GM23338 (cell line): ENCODE measurements at regions not wholly inside any gene's neighbourhood (a gene's known extent, or its start where the extent isn't known, plus 50 kb on each side); places are given as distances from the start of the nearest gene placed in this dataset.

Experiments
- CREB1 ChIP-seq: fragments of 250-450 bp; sonication (Bioruptor Pico); IDR thresholded peaks from 2 replicates; pipeline ENCODE4 v1.5.0; 2020; ENCODE audit warnings: low read depth, mild to moderate bottlenecking, moderate library complexity
- CTCF ChIP-seq, 2 experiments: fragments of 200-600 bp in 1 of 2; sonication (generic) in 1 of 2; conservative IDR thresholded peaks; 2 replicates each; pipeline versions ENCODE4 v1.5.1 to v1.6.1; 2016 to 2017; ENCODE audit warnings: antibody characterized with exemption in 2 of 2, low read depth in 2 of 2, mild to moderate bottlenecking in 2 of 2, moderate library complexity in 1 of 2
- ETS1 ChIP-seq: IDR thresholded peaks from 2 replicates; pipeline ENCODE4 v1.6.1; 2016; ENCODE audit warnings: antibody characterized with exemption
- EZH2 ChIP-seq: fragments of 200-600 bp; sonication (generic); IDR thresholded peaks from one replicate; pipeline ENCODE4 v1.8.0; 2017; ENCODE audit warnings: antibody characterized with exemption, mild to moderate bottlenecking, low read depth; ENCODE audit not compliant: unreplicated experiment
- EZH2phosphoT487 ChIP-seq: fragments of 200-600 bp; sonication (generic); IDR thresholded peaks from one replicate; pipeline ENCODE4 v1.8.1; 2018; ENCODE audit warnings: antibody characterized with exemption; ENCODE audit not compliant: unreplicated experiment
- JUNB ChIP-seq: IDR thresholded peaks from one replicate; pipeline ENCODE4 v1.6.1; 2016; ENCODE audit warnings: antibody characterized with exemption; ENCODE audit not compliant: unreplicated experiment
- NANOG ChIP-seq: IDR thresholded peaks from 2 replicates; pipeline ENCODE4 v1.6.1; 2016; ENCODE audit warnings: antibody characterized with exemption, borderline replicate concordance
- POLR2AphosphoS5 ChIP-seq: IDR thresholded peaks from 2 replicates; pipeline ENCODE4 v1.6.1; 2016; ENCODE audit warnings: antibody characterized with exemption, low read depth
- STAT1 ChIP-seq: IDR thresholded peaks from one replicate; pipeline ENCODE4 v1.6.1; 2016; ENCODE audit warnings: antibody characterized with exemption; ENCODE audit not compliant: unreplicated experiment
- ZNF114 ChIP-seq: fragments of 250-450 bp; sonication (Bioruptor Pico); IDR thresholded peaks from 2 replicates; pipeline ENCODE4 v1.5.0; 2020; ENCODE audit warnings: mild to moderate bottlenecking, moderate library complexity
- ZNF331 ChIP-seq: fragments of 250-450 bp; sonication (Bioruptor Pico); IDR thresholded peaks from 2 replicates; pipeline ENCODE4 v1.5.0; 2020; ENCODE audit warnings: low read depth, mild to moderate bottlenecking, moderate library complexity
- TF ChIP-seq, protein P1 (sequence below): IDR thresholded peaks from one replicate; pipeline ENCODE4 v1.6.1; 2018; ENCODE audit warnings: antibody characterized with exemption; ENCODE audit not compliant: unreplicated experiment

GRCh38 chr19:31882709-31883108, 462.7 kb upstream of the ZNF507 start:
- TF ChIP-seq CTCF (conservative IDR thresholded peaks at IDR 0.05; ENCODE audit: low read depth in 2 of 2) (peak; percentile 25 to 28; a peak in 3 of 4 replicates), POLR2AphosphoS5 (no peak), ZNF114 (CRISPR knock-in tag) (no peak), EZH2phosphoT487 (no peak), ETS1 (no peak), CREB1 (CRISPR knock-in tag) (no peak), EZH2 (no peak), JUNB (no peak), NANOG (no peak), STAT1 (no peak), ZNF331 (CRISPR knock-in tag) (no peak)
- TF ChIP-seq, protein P1, sequence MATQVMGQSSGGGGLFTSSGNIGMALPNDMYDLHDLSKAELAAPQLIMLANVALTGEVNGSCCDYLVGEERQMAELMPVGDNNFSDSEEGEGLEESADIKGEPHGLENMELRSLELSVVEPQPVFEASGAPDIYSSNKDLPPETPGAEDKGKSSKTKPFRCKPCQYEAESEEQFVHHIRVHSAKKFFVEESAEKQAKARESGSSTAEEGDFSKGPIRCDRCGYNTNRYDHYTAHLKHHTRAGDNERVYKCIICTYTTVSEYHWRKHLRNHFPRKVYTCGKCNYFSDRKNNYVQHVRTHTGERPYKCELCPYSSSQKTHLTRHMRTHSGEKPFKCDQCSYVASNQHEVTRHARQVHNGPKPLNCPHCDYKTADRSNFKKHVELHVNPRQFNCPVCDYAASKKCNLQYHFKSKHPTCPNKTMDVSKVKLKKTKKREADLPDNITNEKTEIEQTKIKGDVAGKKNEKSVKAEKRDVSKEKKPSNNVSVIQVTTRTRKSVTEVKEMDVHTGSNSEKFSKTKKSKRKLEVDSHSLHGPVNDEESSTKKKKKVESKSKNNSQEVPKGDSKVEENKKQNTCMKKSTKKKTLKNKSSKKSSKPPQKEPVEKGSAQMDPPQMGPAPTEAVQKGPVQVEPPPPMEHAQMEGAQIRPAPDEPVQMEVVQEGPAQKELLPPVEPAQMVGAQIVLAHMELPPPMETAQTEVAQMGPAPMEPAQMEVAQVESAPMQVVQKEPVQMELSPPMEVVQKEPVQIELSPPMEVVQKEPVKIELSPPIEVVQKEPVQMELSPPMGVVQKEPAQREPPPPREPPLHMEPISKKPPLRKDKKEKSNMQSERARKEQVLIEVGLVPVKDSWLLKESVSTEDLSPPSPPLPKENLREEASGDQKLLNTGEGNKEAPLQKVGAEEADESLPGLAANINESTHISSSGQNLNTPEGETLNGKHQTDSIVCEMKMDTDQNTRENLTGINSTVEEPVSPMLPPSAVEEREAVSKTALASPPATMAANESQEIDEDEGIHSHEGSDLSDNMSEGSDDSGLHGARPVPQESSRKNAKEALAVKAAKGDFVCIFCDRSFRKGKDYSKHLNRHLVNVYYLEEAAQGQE: no peak
